ENCODE measurements at regions not wholly inside any gene's neighbourhood (a gene's known extent, or its start where the extent isn't known, plus 50 kb on each side); places are given as distances from the start of the nearest gene placed in this dataset.

DNA sequence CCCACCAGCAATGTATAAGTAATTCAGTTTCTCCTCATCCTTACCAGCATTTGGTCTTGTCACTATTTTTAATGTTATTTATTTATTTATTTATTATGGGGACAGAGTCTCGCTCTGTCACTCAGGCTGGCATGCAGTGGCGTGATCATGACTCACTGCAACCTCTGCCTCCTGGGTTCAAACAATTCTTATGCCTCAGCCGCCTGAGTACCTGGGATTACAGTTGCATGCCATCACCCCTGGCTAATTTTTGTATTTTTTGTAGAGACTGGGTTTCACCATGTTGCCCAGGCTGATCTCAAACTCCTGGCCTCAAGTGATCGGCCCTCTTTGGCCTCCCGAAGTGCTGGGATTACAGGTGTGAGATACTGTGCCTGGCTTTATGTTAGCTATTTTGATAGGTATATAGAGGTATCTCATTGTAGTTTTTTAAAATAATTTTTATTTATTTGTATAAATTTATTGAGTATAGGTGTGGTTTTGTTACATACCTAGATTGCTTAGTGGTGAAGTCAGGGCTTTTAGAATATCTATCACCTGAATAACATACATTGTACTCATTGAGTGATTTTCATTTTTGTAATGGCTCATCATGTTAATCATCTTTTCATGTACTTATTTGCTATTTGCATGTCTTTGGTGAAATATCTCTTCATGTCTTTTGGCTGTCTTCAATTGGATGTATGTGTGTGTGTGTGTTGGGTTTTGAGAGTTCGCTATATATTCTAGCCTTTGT lies 53.3 kb downstream of the TANC2 start:
- no peak for TF ChIP-seq POLR2A (IDR thresholded peaks at IDR 0.05)
- TF ChIP-seq CTCF (IDR thresholded peaks at IDR 0.05), result no peak
